ENCODE measurements at regions not wholly inside any gene's neighbourhood (a gene's known extent, or its start where the extent isn't known, plus 50 kb on each side); places are given as distances from the start of the nearest gene placed in this dataset.

GRCh38 chr3:167078070-167078622 lies 302.0 kb downstream of the ZBBX start:
- no peaks in the 10 kb centered on the region for H3K4me1 ChIP-seq (ENCODE audit: control insufficient read depth, extremely low read depth, insufficient read depth, low read length)
- no peaks in the 10 kb centered on the region for H3K9me1 ChIP-seq (ENCODE audit: control insufficient read depth, extremely low read depth, insufficient read depth, low read length)
- H3K9ac ChIP-seq (ENCODE audit: control insufficient read depth, extremely low read depth, insufficient read depth, low read length) = no peak overlapping the region
- TF ChIP-seq CTCF (optimal IDR thresholded peaks at IDR 0.05 in 1 of 3, IDR thresholded peaks at IDR 0.05 in 1 of 3, conservative IDR thresholded peaks at IDR 0.05 in 1 of 3; ENCODE audit: extremely low read depth in 1 of 3, insufficient read depth in 2 of 3, low read length in 3 of 3) (no peak), EZH2 (IDR thresholded peaks at IDR 0.05; ENCODE audit: low read length) (no peak)
- no peaks in the 10 kb centered on the region for H4K20me1 ChIP-seq (ENCODE audit: control insufficient read depth, extremely low read depth, insufficient read depth, low read length)
- H3K4me3 ChIP-seq (ENCODE audit: control insufficient read depth in 2 of 3, extremely low read depth in 1 of 3, insufficient read depth in 2 of 3, low read depth in 1 of 3, low read length in 3 of 3) = no peak overlapping the region
- dilution Hi-C loops (cut with MboI; ENCODE audit: extremely low pct_ligation_motif_present, low sequenced_read_pairs) = no loop called here
- FAIRE-seq = no peak
- no peak overlapping the region for H3K4me2 ChIP-seq (ENCODE audit: control insufficient read depth, extremely low read depth, insufficient read depth, low read depth, low read length)
- H2AFZ ChIP-seq (ENCODE audit: control insufficient read depth, low read length) = no peak overlapping the region
- no peaks in the 10 kb centered on the region for H3K27me3 ChIP-seq (ENCODE audit: control insufficient read depth, extremely low read depth, insufficient read depth, low read length)
- no peak overlapping the region for H3K27ac ChIP-seq (ENCODE audit: control insufficient read depth, insufficient read depth, low read length)
- no peaks in the 10 kb centered on the region for H3K79me2 ChIP-seq (ENCODE audit: control insufficient read depth, insufficient read depth, low read length)
- DNase-seq (ENCODE audit: low read depth, low spot score) = no peak
- no peaks in the 10 kb centered on the region for H3K36me3 ChIP-seq (ENCODE audit: control insufficient read depth in 2 of 2, extremely low read depth in 1 of 2, insufficient read depth in 2 of 2, low read length in 2 of 2)
- no peaks in the 10 kb centered on the region for H3K9me3 ChIP-seq (ENCODE audit: control insufficient read depth, low read depth, low read length)

- no peak overlapping the region for H3K4me3 ChIP-seq (ENCODE audit: control insufficient read depth in 2 of 3, extremely low read depth in 1 of 3, insufficient read depth in 2 of 3, low read depth in 1 of 3, low read length in 3 of 3)
- H3K9me3 ChIP-seq (ENCODE audit: control insufficient read depth, low read depth, low read length) = no peaks in the 10 kb centered on the region
- H3K4me1 ChIP-seq (ENCODE audit: control insufficient read depth, extremely low read depth, insufficient read depth, low read length) = no peaks in the 10 kb centered on the region
- no peak overlapping the region for H3K4me2 ChIP-seq (ENCODE audit: control insufficient read depth, extremely low read depth, insufficient read depth, low read depth, low read length)
- H3K27me3 ChIP-seq (ENCODE audit: control insufficient read depth, extremely low read depth, insufficient read depth, low read length) = no peaks in the 10 kb centered on the region
- dilution Hi-C loops (cut with MboI; ENCODE audit: extremely low pct_ligation_motif_present, low sequenced_read_pairs) = no loop called here
- no peak overlapping the region for H3K27ac ChIP-seq (ENCODE audit: control insufficient read depth, insufficient read depth, low read length)
- no peaks in the 10 kb centered on the region for H3K36me3 ChIP-seq (ENCODE audit: control insufficient read depth in 2 of 2, extremely low read depth in 1 of 2, insufficient read depth in 2 of 2, low read length in 2 of 2)
- H3K9me1 ChIP-seq (ENCODE audit: control insufficient read depth, extremely low read depth, insufficient read depth, low read length) = no peaks in the 10 kb centered on the region
- no peak overlapping the region for H3K9ac ChIP-seq (ENCODE audit: control insufficient read depth, extremely low read depth, insufficient read depth, low read length)
- H2AFZ ChIP-seq (ENCODE audit: control insufficient read depth, low read length) = no peak overlapping the region
- DNase-seq (ENCODE audit: low read depth, low spot score) (no peak), FAIRE-seq (no peak)
- H4K20me1 ChIP-seq (ENCODE audit: control insufficient read depth, extremely low read depth, insufficient read depth, low read length) = no peaks in the 10 kb centered on the region
- H3K79me2 ChIP-seq (ENCODE audit: control insufficient read depth, insufficient read depth, low read length) = no peaks in the 10 kb centered on the region
- TF ChIP-seq CTCF (optimal IDR thresholded peaks at IDR 0.05 in 1 of 3, IDR thresholded peaks at IDR 0.05 in 1 of 3, conservative IDR thresholded peaks at IDR 0.05 in 1 of 3; ENCODE audit: extremely low read depth in 1 of 3, insufficient read depth in 2 of 3, low read length in 3 of 3) = no peak
- TF ChIP-seq EZH2 (IDR thresholded peaks at IDR 0.05; ENCODE audit: low read length) = no peak
Measured at GRCh38 chr3:167067787-167068161, 312.3 kb downstream of the ZBBX start.

Measured in keratinocyte (primary cell).